HG02852 (cell line): ENCODE measurements at regions not wholly inside any gene's neighbourhood (a gene's known extent, or its start where the extent isn't known, plus 50 kb on each side); places are given as distances from the start of the nearest gene placed in this dataset.
"Not testable (repeated sequence)": the region's sequence is repeated elsewhere in the genome, so short reads cannot be mapped to it uniquely, and the experiment has no call there.

Source experiments
- ATAC-seq: cut with Tn5 transposase; IDR thresholded peaks from one replicate; pipeline ENCODE4 v1.9.1; 2021; ENCODE audit warnings: mild to moderate bottlenecking, moderate library complexity; ENCODE audit not compliant: unreplicated experiment

GRCh38 chr2:7368211-7368610, 451.0 kb downstream of the RNF144A start:
- no peak for ATAC-seq

DNA sequence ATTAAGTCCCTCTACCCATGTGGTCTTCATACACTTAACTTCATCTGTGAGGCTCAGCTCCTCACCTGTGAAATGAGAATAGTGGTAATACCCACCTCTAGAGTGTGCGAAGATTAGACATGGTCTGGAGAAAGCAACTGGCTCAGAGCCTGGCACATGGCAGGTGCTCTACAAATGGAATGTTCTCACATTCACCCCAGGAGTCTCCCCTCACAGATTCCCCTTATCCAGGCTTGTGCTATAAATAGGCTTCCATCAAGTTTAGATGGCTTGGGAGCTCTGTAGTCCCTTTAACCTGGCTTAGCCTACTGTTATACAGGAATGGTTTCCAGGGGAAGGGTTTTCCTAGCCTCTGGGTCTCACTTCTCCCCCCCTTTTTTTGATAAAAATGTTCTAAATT, 455.9 kb downstream of the RNF144A start:
- ATAC-seq = no peak

DNA sequence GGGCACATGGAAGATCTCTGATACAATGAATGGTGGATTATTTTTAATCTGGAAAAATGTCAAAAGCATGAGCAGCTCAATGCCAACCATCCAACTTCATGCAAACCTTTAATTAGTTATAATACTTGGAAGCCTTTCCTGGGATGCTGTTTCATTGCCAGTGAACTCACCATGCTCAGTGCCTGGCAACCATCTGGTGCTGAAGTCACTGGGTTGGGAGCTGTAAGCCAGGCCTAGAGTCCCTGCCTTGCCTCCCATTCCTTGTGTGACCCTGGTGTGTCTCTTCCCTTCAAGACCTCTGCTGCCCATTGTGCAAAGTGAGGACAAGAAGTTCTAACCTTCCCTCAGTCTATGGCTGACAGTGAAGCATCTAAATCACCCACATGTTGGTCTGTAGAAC, 458.7 kb downstream of the RNF144A start:
- ATAC-seq = no peak

GRCh38 chr2:7377916-7378569, 460.8 kb downstream of the RNF144A start:
- no peak for ATAC-seq

- ATAC-seq = no peak
Measured at GRCh38 chr2:7378591-7378990, 461.4 kb downstream of the RNF144A start.

GRCh38 chr2:7379799-7380198, 462.6 kb downstream of the RNF144A start:
- no peak for ATAC-seq

DNA sequence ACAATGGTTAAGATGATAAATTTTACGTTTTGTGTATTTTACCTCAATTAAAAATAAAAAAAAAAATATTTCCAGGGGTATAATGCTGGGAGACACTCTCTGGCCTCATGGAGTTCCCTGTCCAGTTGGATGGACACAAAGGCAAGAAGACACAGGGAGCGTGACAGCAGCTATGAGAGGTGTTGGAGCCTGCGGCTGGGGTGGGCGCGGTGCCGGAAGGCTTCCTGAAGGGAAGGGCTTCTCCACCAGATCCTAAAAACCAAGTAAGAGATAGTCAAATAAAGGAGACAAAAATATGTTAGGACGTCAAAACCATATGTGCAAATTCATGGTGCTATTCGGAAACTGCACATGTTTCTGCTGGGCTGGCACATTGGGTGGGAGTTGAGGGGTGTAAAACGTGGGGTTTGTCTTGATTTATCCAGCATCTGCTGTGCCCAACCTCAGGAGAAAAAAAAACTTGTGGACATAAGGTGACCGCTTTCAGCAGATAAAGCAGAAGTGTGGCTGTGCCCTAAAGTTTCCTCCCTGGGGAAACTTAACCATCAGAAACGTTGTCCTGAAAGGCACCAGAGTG, 467.6 kb downstream of the RNF144A start:
- ATAC-seq = no peak

GRCh38 chr2:7390311-7390710, 473.1 kb downstream of the RNF144A start:
- ATAC-seq = not testable (repeated sequence)

GRCh38 chr2:7392076-7392787, 475.0 kb downstream of the RNF144A start:
- no peak for ATAC-seq

- ATAC-seq = no peak
Measured at GRCh38 chr2:7394195-7394594, 477.0 kb downstream of the RNF144A start.

DNA sequence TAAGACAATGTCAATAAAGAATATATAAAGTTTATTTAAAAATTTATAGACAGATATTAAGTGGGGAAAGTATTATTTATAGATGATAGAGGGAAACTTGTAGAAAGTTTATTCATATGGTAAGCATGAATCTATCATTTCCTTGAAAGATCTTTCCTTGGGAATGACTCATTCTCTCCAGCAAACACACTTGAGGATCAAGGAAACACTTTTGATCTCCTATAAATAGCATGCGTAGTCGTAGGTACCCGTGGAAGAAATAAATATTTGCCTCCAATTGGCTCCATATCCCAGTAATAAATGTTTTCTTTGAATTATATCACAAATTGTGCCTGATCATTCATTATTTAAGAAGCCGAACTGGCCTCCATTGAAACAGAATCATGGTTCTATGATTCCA, 483.4 kb downstream of the RNF144A start:
- no peak for ATAC-seq

GRCh38 chr2:7403092-7403775, 486.0 kb downstream of the RNF144A start:
- ATAC-seq = no peak

DNA sequence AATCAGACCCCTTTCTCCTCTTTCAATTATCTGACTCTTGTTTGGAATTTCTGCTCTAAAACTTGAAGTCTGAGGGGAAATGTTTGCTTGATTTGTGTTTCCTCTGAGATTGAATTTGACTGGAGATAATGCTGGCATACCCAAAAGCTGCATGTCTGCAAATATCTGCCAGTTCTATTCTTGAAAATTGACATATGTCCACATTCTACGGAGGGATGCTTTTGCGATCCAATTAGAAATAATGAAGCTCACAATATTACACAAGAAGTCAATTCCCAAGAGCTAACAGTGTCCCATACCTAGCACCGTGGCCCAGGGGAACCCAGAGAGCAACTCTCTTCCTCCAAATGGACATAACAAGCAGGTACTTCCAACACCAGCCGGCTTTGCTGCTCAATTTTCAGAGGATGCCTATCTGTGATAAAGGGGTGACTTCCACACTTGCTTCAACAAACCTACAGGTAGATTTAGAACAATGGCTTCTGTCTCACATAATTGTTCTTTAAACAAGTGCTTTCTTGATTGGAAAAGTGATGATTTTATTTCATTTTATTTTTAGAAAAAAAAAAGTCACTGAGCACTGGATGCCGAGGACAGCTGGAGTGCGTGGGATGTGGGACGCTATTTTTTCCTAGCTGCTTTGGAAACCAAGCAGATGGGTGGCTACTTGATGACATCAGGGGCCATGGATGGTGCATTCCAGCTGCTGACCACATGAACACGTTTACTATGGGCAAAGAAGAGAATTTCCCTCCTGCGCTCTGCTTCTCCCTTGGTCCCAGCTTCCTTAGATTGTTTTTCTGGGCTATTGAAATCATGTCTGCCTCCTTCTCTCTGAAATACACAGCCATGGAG, 488.9 kb downstream of the RNF144A start:
- no peak for ATAC-seq

GRCh38 chr2:7407001-7407400, 489.8 kb downstream of the RNF144A start:
- ATAC-seq = no peak

GRCh38 chr2:7407906-7408680, 490.9 kb downstream of the RNF144A start:
- no peak for ATAC-seq

GRCh38 chr2:7411691-7412090, 494.5 kb downstream of the RNF144A start:
- no peak for ATAC-seq

DNA sequence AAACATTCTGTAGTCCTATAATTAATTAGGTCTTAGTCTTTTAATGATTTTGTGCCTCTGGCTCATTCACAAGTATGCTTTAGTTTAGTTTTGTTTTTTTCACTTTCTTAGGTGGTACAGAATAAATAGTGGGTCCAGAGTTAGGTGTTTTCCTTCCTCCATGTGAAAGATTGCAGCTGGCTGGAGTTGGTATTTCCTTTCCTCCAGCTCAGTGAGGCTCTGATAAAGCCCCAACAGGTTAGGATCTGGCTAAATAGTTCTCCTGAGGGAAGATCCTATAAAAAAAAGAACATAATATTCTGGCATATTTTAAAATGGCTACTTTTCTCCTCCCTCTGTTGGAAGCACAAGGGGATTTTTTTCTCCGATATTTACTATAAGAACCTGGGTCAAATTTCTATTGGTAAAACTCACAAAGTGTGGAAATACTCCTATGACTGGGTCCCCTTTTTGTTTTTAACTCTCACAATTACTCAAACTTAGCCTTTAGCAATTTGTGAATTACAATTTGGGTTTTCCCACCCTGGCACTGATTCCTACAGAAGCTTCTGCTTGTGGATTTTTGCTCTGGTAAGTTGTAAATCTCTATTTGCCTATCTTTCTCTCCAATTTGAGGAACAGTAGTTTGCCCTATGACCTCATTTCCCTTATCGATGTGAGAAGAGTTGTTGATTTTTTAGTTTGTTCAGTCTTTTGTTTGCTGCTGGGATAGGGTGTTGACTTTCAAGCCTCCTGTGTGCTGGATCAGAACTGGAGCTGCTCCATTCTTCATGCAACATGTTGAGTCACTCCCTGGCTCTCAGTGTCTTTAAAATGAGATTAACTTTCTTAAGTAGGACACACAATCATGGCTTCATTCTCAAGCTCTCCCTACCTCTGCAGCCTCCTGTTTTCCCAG, 500.9 kb downstream of the RNF144A start:
- ATAC-seq = no peak

DNA sequence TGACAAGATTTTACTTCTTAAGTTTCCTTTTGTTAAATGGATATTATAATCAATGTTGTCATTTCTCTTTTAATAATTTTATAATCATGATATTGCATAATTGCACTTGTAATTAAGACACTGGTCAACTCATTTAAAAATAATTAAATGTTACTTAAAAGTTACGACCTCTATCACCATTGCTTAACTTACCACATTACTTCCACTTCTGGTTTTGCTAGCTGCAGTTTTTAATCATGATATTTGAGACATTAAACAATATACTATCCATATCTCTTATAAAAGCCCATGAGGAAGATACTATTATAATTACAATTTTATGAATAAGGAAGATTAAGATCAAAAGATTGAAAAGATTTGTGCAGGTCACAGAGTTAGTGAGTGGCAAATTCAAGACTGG, 502.0 kb downstream of the RNF144A start:
- ATAC-seq = no peak

GRCh38 chr2:7419814-7420311, 502.7 kb downstream of the RNF144A start:
- no peak for ATAC-seq
